ENCODE measurements at regions not wholly inside any gene's neighbourhood (a gene's known extent, or its start where the extent isn't known, plus 50 kb on each side); places are given as distances from the start of the nearest gene placed in this dataset.
"Not testable (repeated sequence)": the region's sequence is repeated elsewhere in the genome, so short reads cannot be mapped to it uniquely, and the experiment has no call there.

DNA sequence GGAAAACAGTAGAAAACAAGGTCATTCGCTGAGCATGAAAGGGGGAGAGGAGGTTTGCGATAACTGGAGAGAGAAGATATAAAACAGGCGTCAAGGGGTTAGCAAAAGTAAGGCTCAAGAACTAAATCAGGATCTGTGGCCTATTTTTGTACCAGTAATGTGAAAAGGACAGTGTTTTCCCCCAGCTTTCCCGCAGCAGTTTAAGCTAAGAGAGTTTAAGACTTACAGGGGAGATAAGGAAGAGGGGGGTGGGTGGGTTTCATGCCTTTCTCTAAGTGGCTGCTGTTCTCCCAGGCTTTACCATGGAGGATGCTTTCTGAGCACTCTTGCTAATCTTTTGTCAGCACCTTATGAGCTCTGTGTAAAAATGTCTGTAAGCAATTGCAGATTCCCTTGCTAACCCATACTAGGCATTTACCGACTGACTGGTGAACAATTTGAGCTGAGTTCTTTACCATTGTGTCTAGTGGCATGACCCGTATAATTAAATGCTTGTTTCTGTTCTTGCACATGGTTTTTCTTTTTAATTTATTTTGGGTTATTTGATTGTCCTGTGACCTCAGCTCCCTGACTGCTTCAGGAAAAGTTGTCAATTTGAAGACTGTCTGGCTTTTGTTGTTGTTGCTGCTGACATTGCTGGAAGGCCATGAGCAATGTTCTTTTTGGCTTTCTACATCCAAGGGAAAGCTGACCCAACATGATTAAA is 144.0 kb downstream of the KBTBD2 start:
- peaks cover 17% of the 10 kb centered on the region for H3K4me1 Mint-ChIP-seq
- not testable (repeated sequence) for H3K27ac Mint-ChIP-seq (ENCODE audit: unreplicated experiment); DNase-seq (ENCODE audit: low read depth, low spot score)

DNA sequence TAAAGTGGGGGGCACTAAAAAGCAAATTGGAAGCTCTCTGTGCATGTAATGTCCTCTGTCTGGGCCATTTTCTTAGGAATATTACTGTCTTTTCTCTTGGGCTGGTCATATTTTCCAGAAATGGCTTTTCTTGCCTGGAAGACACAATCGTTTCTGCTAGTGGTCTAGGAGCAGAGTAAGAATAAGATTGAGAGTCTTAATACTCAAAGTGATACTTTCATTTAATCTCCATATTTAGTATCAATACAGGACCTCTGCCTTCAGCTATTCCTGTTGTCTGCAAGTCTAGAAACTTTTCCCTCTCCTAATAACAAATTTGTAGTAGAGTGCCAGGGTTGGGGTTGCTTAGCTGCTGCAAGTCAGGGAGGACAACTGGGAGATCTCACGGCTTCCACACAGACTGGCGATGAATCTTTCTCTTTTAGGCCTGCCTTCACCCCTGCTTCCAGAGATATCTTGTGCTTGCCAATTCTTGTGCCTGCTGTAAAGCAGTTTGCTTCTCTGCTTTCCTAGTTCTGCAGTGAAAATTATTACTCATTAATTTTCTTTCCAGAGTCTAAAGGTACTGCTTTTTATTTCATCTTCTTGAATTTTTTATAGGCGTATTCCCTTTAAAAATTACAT is 149.6 kb downstream of the KBTBD2 start:
- not testable (repeated sequence) for H3K9me3 Mint-ChIP-seq; H3K4me1 Mint-ChIP-seq; H3K27ac Mint-ChIP-seq (ENCODE audit: unreplicated experiment); H3K4me3 Mint-ChIP-seq; H3K27me3 Mint-ChIP-seq (ENCODE audit: low read depth); H3K36me3 Mint-ChIP-seq (ENCODE audit: low read depth); DNase-seq (ENCODE audit: low read depth, low spot score)

More for the DNA sequence above, 144.0 kb downstream of the KBTBD2 start:
- not testable (repeated sequence) for H3K27me3 Mint-ChIP-seq (ENCODE audit: low read depth); H3K4me3 Mint-ChIP-seq; H3K9me3 Mint-ChIP-seq
- H3K36me3 Mint-ChIP-seq (ENCODE audit: low read depth): peaks cover 13% of the 10 kb centered on the region

DNA sequence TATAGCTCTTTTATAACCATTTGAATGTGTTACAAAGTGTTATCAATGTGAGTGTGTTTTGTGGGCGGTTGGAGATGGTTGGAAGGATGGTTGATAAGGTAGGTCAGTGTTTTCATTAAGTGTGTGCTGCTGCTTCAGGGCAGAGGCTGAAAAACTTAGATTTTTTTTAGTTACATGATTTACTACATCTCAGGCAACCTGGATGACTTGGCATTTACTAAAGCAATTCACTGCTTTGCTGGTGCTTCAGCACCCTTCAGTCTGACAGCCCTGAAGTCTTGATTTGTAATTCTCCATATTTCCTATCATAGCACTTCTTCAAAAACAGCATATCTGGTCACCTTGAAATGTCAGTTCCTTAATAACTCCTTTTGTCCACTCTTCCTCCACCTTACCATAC is 151.8 kb downstream of the KBTBD2 start:
- not testable (repeated sequence) for H3K9me3 Mint-ChIP-seq; H3K4me1 Mint-ChIP-seq; H3K36me3 Mint-ChIP-seq (ENCODE audit: low read depth); H3K4me3 Mint-ChIP-seq; DNase-seq (ENCODE audit: low read depth, low spot score); H3K27ac Mint-ChIP-seq (ENCODE audit: unreplicated experiment); H3K27me3 Mint-ChIP-seq (ENCODE audit: low read depth)

DNA sequence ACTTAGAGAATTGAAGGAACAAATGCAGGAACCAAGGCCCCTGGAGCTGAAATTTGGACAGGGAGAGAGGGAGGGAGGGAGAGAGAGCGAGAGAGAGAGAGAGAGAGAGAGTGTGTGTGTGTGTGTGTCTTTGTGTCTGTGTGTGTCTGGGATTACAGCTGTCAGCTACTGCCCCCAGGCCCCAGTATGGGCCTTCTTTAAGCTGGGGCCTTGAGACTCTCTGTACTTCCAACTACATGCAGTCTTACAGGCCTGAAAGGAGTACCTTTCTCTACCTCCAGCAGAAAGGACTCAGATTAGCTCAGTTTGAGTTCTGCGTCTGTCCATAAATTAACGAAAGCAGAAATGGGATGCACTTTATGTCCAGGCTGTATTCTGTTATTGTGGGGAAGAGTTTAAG is 153.2 kb downstream of the KBTBD2 start:
- H3K9me3 Mint-ChIP-seq; DNase-seq (ENCODE audit: low read depth, low spot score); H3K27ac Mint-ChIP-seq (ENCODE audit: unreplicated experiment); H3K36me3 Mint-ChIP-seq (ENCODE audit: low read depth); H3K4me3 Mint-ChIP-seq; H3K4me1 Mint-ChIP-seq; H3K27me3 Mint-ChIP-seq (ENCODE audit: low read depth): not testable (repeated sequence)

DNA sequence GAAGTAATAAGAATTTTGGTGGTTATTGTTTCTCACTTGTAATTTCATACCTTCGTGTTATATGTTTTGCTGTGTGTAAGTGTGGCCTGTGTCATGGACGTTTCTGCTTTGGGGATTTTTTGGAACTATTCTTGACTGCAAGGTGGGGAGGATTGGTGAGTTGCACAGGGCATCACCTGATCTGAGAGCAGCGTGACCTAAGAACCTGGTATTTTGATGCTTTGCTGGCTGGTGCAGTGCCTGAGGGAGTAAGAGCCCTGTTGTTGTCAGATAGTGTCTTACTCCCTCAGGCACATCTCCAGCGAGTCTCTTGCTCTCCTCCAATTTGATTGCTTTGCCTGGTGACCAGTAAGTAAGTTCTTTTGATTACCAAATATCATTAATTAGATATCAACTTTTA is 158.8 kb downstream of the KBTBD2 start:
- not testable (repeated sequence) for H3K9me3 Mint-ChIP-seq; H3K36me3 Mint-ChIP-seq (ENCODE audit: low read depth); H3K4me3 Mint-ChIP-seq; DNase-seq (ENCODE audit: low read depth, low spot score); H3K27ac Mint-ChIP-seq (ENCODE audit: unreplicated experiment); H3K27me3 Mint-ChIP-seq (ENCODE audit: low read depth)
- H3K4me1 Mint-ChIP-seq: peaks cover 26% of the 10 kb centered on the region

DNA sequence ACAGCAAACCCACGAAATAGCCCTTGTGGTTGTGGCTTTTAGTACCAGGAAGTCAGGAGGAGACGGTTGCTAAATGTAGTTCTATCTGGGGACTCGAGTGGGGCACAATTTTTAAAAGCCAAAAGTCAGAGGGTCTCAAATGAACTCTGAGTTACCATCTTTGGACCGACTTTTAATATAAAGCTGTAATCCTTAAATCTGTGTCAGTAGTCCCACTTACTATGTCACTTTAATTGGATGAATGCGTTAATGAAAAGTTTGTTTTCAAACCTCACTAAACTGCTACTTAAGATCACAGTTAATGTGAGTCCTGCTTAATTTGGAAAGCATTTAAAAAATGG is 162.3 kb downstream of the KBTBD2 start:
- Mint-ChIP-seq H3K4me1 (peaks cover 27% of the 10 kb centered on the region), H3K4me3 (peak overlapping the region; percentile 81)
- H3K36me3 Mint-ChIP-seq (ENCODE audit: low read depth); DNase-seq (ENCODE audit: low read depth, low spot score); H3K9me3 Mint-ChIP-seq; H3K27ac Mint-ChIP-seq (ENCODE audit: unreplicated experiment); H3K27me3 Mint-ChIP-seq (ENCODE audit: low read depth): not testable (repeated sequence)

DNA sequence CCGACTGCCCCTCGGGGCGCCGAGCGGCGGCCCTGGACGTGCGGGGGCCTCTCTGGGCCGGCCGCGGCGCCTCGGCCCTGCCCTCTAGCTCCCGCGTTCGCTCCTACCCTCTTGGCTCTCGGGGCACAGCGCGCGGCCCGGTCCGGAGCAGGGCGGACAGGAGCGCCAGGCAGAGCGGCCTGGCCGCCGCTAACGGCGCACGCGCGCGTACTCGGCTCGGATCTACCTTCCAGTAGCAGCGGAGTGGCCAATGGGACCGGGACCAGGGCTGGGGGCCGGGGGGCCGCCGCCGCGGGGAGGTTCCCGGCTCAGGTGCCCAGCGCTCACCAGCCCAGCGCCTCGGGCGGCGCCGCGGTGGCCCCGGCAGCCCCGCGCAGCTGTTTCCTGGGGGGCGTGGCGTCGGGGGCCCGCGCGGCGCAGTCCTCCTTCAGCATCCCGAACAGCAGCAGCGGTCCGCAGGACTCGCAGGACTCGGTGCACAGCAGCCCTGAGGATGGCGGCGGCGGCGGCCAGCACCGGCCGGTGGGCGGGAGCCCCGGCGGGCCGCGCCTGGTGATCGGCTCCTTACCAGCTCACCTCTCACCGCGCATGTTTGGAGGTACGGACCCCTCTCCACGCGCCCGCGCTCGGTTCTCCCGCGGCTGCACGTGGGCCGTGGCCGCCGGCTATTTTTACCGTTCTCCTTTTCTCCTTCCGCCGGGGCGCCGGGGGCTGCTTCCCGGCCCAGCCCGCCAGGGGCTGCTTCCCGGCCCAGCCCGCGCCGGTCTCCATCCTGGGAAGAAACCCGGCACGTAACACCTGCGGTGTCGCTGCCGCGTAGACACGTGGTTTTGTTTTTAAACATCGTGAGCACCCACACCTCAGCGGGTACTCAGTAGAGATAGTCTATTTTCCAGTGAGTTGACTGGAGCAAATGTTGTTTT is 162.9 kb downstream of the KBTBD2 start:
- Mint-ChIP-seq H3K4me3 (peak overlapping the region; percentile 81), H3K4me1 (peaks cover 27% of the 10 kb centered on the region), H3K27ac (ENCODE audit: unreplicated experiment) (peak overlapping the region; percentile 35)
- peak; percentile 56 for DNase-seq (ENCODE audit: low read depth, low spot score)
- H3K27me3 Mint-ChIP-seq (ENCODE audit: low read depth); H3K9me3 Mint-ChIP-seq; H3K36me3 Mint-ChIP-seq (ENCODE audit: low read depth): not testable (repeated sequence)

DNA sequence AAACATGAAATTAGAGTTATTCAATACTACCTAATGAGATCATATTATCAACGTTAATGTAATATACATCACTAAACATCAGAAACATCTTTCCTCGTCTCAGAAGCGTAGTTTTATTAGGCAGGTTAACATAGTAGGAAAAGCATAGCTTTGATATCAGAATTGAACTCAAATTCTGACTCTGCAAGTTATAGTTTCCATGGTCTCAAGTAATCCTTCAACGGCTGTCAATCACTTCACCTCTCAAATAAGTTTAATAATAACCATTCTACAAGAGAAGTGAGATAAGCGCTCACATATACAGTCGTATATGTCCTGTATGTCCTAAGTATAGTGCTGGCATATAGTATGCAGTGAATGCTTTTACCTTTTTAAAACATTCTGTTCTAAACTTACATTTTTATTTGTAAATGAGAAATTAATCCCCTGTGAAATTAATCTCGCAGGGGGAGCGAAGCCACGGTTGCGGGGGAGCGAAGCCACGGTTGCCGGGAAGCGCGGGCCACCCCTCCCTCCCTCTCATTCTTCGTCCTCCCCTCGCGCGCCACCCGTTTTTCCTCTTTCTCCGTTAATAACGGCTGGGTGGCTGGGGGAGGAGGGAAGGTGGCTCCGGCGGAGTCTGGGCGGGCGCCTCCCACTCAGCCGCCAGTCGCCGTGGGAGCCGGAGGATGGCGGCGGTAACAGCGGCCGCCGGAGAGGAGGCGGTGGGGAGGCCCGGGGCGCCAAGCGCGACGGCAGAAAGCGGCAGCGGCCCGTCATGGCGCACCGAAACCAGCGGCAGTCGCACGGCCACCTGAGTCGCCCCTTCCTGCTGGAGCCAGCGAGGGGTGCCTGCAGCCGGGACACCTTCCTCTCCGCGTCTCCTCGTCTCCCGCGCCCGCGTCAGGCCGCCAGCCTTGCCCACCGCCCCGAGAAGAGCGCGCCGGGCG is 163.8 kb downstream of the KBTBD2 start:
- H3K27me3 Mint-ChIP-seq (ENCODE audit: low read depth); H3K9me3 Mint-ChIP-seq; H3K36me3 Mint-ChIP-seq (ENCODE audit: low read depth): not testable (repeated sequence)
- peak overlapping the region; percentile 93 for H3K4me3 Mint-ChIP-seq
- H3K27ac Mint-ChIP-seq (ENCODE audit: unreplicated experiment): peak overlapping the region; percentile 58
- DNase-seq (ENCODE audit: low read depth, low spot score): peak; percentile 39
- H3K4me1 Mint-ChIP-seq: peaks cover 25% of the 10 kb centered on the region

DNA sequence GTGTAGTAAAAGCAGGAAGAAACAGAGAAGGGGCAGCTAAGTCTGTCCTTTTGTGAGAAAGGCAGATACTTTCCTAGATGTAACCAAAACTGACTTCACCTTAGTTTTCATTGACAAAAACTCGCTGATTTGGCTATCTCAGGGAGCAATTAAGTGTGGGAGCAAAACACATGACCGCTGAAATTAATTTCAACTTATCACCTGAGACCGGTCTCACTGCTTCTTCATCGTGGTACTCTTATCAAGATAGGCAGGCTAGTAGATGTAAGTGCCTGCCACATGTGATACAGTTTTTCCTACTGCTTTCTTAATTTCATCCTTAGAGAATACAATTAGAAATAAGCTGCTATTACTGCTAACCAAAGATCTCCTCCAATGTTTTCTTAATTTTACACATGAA is 168.7 kb downstream of the KBTBD2 start:
- H3K9me3 Mint-ChIP-seq; H3K27ac Mint-ChIP-seq (ENCODE audit: unreplicated experiment); H3K4me1 Mint-ChIP-seq; DNase-seq (ENCODE audit: low read depth, low spot score); H3K27me3 Mint-ChIP-seq (ENCODE audit: low read depth); H3K4me3 Mint-ChIP-seq; H3K36me3 Mint-ChIP-seq (ENCODE audit: low read depth): not testable (repeated sequence)
